HG03521 (cell line): ENCODE measurements at regions not wholly inside any gene's neighbourhood (a gene's known extent, or its start where the extent isn't known, plus 50 kb on each side); places are given as distances from the start of the nearest gene placed in this dataset.
"Not testable (repeated sequence)": the region's sequence is repeated elsewhere in the genome, so short reads cannot be mapped to it uniquely, and the experiment has no call there.

Experiments
- ATAC-seq: cut with Tn5 transposase; IDR thresholded peaks from one replicate; pipeline ENCODE4 v1.9.1; 2021; ENCODE audit warnings: mild to moderate bottlenecking, moderate library complexity; ENCODE audit not compliant: unreplicated experiment

GRCh38 chr7:67875558-67875957, 878.9 kb downstream of the TYW1 start:
- ATAC-seq, result no peak

- ATAC-seq, result no peak
Observed at GRCh38 chr7:67878808-67879207, 882.2 kb downstream of the TYW1 start.

- ATAC-seq, result no peak
Observed at GRCh38 chr7:67882843-67883242, 886.2 kb downstream of the TYW1 start.

- no peak for ATAC-seq
Observed at GRCh38 chr7:67890316-67890715, 893.7 kb downstream of the TYW1 start.

GRCh38 chr7:67894746-67895145, 898.1 kb downstream of the TYW1 start:
- no peak for ATAC-seq

- no peak for ATAC-seq
Observed at GRCh38 chr7:67896721-67897120, 900.1 kb downstream of the TYW1 start.

GRCh38 chr7:67900456-67900855, 903.8 kb downstream of the TYW1 start:
- no peak for ATAC-seq

GRCh38 chr7:67901808-67902480, 905.3 kb downstream of the TYW1 start:
- ATAC-seq, result no peak

- ATAC-seq, result no peak
Observed at GRCh38 chr7:67907792-67908191, 911.2 kb downstream of the TYW1 start.

- no peak for ATAC-seq
Observed at GRCh38 chr7:67912437-67912836, 915.8 kb downstream of the TYW1 start.

- ATAC-seq, result no peak
Observed at GRCh38 chr7:67913604-67914003, 917.0 kb downstream of the TYW1 start.

GRCh38 chr7:67916111-67916510, 919.5 kb downstream of the TYW1 start:
- not testable (repeated sequence) for ATAC-seq

- no peak for ATAC-seq
Observed at GRCh38 chr7:67916571-67917436, 920.2 kb downstream of the TYW1 start.

GRCh38 chr7:67917437-67917755, 920.8 kb downstream of the TYW1 start:
- ATAC-seq, result no peak

- no peak for ATAC-seq
Observed at GRCh38 chr7:67918158-67918557, 921.5 kb downstream of the TYW1 start.

GRCh38 chr7:67923286-67923685, 926.7 kb downstream of the TYW1 start:
- no peak for ATAC-seq

GRCh38 chr7:67928141-67928540, 931.5 kb downstream of the TYW1 start:
- ATAC-seq, result no peak

GRCh38 chr7:67936447-67936846, 939.8 kb downstream of the TYW1 start:
- ATAC-seq, result not testable (repeated sequence)

GRCh38 chr7:67940400-67940799, 943.8 kb downstream of the TYW1 start:
- ATAC-seq, result no peak

- no peak for ATAC-seq
Observed at GRCh38 chr7:67947191-67947590, 950.6 kb downstream of the TYW1 start.

- no peak for ATAC-seq
Observed at GRCh38 chr7:67947646-67948045, 951.0 kb downstream of the TYW1 start.

- no peak for ATAC-seq
Observed at GRCh38 chr7:67950321-67951083, 953.9 kb downstream of the TYW1 start.
